HFFc6 (cell line): ENCODE measurements at regions not wholly inside any gene's neighbourhood (a gene's known extent, or its start where the extent isn't known, plus 50 kb on each side); places are given as distances from the start of the nearest gene placed in this dataset.

Experiments used
- DNase-seq: peaks from one replicate; pipeline ENCODE4 v3.0.0-alpha.2; 2018
- H3K27ac Mint-ChIP-seq: 2 replicates; pipeline ENCODE4 v1.8.0; 2020; ENCODE audit warnings: mild to moderate bottlenecking, mixed read lengths
- H3K27me3 Mint-ChIP-seq: 2 replicates; pipeline ENCODE4 v1.8.0; 2021; ENCODE audit warnings: mild to moderate bottlenecking, moderate library complexity, mixed read lengths; ENCODE audit not compliant: insufficient read depth
- H3K36me3 Mint-ChIP-seq: 2 replicates; pipeline ENCODE4 v1.8.0; 2021; ENCODE audit warnings: low read depth, mixed read lengths
- H3K4me1 Mint-ChIP-seq: 2 replicates; pipeline ENCODE4 v1.8.0; 2020; ENCODE audit warnings: low read depth, mixed read lengths
- H3K4me3 Mint-ChIP-seq: 2 replicates; pipeline ENCODE4 v1.8.0; 2020; ENCODE audit warnings: mild to moderate bottlenecking, moderate library complexity, mixed read lengths
- H3K9me3 Mint-ChIP-seq: 2 replicates; pipeline ENCODE4 v1.8.0; 2020; ENCODE audit warnings: mild to moderate bottlenecking, mixed read lengths
- TF ChIP-seq, protein P1 (sequence below): fragments of 200-600 bp; sonication (generic); IDR thresholded peaks from 2 replicates; pipeline ENCODE4 v1.5.0; 2021; ENCODE audit warnings: antibody characterized with exemption, mild to moderate bottlenecking

DNA sequence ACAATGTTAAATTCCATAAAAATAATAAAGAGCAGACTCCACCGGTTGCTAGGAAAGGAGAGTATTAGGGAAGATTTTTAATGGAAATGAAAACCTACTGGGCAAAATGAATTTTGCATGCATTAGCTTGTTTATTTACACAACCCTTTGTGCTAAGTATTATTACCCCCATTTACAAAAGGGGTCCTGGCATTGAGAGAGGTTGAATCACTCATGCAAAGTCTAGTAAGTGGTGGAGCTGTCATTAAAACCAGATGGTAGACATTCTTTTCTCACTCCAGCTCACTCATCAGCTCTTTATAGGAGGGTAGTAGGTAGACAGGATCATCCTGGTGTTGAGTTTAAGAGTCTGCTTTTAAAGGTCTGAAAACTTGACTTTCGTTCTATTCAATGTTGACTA, 395.1 kb downstream of the PLK2 start:
- DNase-seq: peak; percentile 22
- no peak overlapping the region for H3K27ac Mint-ChIP-seq
- peaks cover 12% of the 10 kb centered on the region; the same call in 1 of the 2 replicates for H3K9me3 Mint-ChIP-seq
- H3K36me3 Mint-ChIP-seq: peaks cover 7% of the 10 kb centered on the region
- TF ChIP-seq, protein P1, sequence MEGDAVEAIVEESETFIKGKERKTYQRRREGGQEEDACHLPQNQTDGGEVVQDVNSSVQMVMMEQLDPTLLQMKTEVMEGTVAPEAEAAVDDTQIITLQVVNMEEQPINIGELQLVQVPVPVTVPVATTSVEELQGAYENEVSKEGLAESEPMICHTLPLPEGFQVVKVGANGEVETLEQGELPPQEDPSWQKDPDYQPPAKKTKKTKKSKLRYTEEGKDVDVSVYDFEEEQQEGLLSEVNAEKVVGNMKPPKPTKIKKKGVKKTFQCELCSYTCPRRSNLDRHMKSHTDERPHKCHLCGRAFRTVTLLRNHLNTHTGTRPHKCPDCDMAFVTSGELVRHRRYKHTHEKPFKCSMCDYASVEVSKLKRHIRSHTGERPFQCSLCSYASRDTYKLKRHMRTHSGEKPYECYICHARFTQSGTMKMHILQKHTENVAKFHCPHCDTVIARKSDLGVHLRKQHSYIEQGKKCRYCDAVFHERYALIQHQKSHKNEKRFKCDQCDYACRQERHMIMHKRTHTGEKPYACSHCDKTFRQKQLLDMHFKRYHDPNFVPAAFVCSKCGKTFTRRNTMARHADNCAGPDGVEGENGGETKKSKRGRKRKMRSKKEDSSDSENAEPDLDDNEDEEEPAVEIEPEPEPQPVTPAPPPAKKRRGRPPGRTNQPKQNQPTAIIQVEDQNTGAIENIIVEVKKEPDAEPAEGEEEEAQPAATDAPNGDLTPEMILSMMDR: no peak; the same call in 1 of the 2 replicates
- peaks cover 35% of the 10 kb centered on the region for H3K4me1 Mint-ChIP-seq
- H3K27me3 Mint-ChIP-seq: no peaks in the 10 kb centered on the region; the same call in 1 of the 2 replicates
- H3K4me3 Mint-ChIP-seq: no peak overlapping the region

- Mint-ChIP-seq H3K4me3 (no peak overlapping the region), H3K36me3 (no peaks in the 10 kb centered on the region), H3K4me1 (peaks cover 37% of the 10 kb centered on the region), H3K27me3 (no peaks in the 10 kb centered on the region; the same call in 1 of the 2 replicates), H3K27ac (peak overlapping the region; percentile 60), H3K9me3 (no peaks in the 10 kb centered on the region)
- DNase-seq: peak; percentile 14
- TF ChIP-seq, protein P1: no peak
These were observed 398.9 kb downstream of the PLK2 start for GRCh38 chr5:58060996-58061395.

DNA sequence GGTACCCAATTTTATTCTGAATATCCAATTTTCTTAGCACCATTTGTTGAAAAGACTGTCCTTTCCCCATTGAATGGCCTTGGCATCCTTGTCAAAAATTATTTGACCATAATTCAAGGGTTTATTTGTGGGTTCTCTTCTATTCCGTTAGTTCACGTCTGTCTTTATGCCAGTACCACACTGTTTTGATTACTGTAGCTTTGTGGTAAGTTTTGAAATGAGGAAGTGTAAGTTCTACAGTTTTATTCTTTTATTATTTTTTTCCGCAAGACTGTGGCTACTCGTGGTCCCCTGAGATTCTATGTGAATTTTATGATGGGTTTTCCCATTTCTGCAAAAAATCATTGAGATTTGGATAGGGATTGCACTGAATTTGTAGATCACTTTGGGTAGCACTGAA, 402.6 kb downstream of the PLK2 start:
- TF ChIP-seq, protein P1: no peak
- peaks cover 26% of the 10 kb centered on the region for H3K4me1 Mint-ChIP-seq
- H3K9me3 Mint-ChIP-seq: no peaks in the 10 kb centered on the region
- no peak overlapping the region for H3K4me3 Mint-ChIP-seq
- no peaks in the 10 kb centered on the region; the same call in 1 of the 2 replicates for H3K36me3 Mint-ChIP-seq
- no peak overlapping the region for H3K27ac Mint-ChIP-seq
- no peak for DNase-seq
- H3K27me3 Mint-ChIP-seq: no peaks in the 10 kb centered on the region; the same call in 1 of the 2 replicates

DNA sequence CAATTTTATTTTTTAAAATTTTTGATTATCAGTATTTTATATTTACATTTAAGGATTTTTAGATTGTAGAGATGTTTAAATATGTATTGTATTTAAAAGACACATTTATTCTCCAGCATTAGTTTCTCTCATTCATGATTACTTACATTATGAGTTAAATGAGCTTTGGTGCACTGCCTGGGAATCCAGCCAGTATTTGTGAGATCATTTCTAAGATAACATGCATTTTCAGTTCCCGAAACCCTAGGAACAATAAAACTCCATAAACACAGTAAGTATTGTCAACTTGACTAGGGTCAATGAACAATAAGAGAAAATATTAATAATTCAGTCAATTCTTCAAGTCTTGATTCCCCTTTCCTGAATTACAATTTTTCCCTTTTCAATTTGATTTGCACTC, 403.3 kb downstream of the PLK2 start:
- H3K27ac Mint-ChIP-seq: no peak overlapping the region

DNA sequence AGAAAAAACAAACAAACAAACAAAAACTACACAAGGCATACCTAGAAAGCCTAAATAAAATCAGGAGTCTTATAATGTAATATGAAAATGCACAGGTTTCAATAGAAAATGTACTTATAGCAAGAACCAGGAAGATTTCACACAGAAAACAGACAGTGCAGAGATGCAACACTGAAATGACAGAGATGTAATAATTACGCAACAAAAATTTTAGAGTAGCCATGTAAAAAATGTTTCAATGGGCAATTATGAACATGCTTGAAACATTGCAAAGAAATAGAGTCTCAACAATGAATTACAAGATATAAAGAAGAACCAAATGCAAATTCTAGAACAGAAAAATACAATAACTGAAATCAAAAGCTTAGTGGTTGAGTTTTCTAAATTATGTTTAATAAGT, 405.9 kb downstream of the PLK2 start:
- TF ChIP-seq, protein P1: no peak
- H3K27ac Mint-ChIP-seq: no peak overlapping the region
- no peaks in the 10 kb centered on the region; the same call in 1 of the 2 replicates for H3K36me3 Mint-ChIP-seq
- H3K4me3 Mint-ChIP-seq: no peak overlapping the region
- DNase-seq: no peak
- no peaks in the 10 kb centered on the region for H3K27me3 Mint-ChIP-seq
- peaks cover 5% of the 10 kb centered on the region; the same call in 1 of the 2 replicates for H3K9me3 Mint-ChIP-seq
- H3K4me1 Mint-ChIP-seq: peaks cover 16% of the 10 kb centered on the region; the same call in 1 of the 2 replicates

More for the DNA sequence above, 403.3 kb downstream of the PLK2 start:
- H3K4me1 Mint-ChIP-seq: peaks cover 23% of the 10 kb centered on the region
- no peaks in the 10 kb centered on the region for H3K27me3 Mint-ChIP-seq
- peaks cover 5% of the 10 kb centered on the region; the same call in 1 of the 2 replicates for H3K9me3 Mint-ChIP-seq
- H3K4me3 Mint-ChIP-seq: no peak overlapping the region
- DNase-seq: peak; percentile 27
- H3K36me3 Mint-ChIP-seq: no peaks in the 10 kb centered on the region; the same call in 1 of the 2 replicates
- TF ChIP-seq, protein P1: no peak

DNA sequence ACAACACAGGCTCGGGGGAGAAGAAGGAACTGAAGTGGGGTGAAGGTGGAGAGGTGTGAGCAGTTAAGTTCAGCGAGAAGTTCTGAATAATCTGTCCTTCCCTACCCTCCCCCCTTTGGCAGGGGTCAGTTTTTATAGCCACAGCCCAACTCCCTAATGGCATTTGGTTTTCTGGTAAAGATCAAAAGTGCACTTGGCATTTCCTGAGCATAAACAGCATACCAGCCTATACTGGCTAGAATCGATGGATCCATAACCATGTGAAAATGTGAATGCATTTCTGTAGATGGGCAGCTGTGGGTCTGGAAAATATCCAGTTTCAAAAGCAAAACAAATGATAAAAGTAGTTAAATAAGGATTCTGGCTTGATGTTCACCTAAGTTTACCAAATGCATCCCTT, 410.9 kb downstream of the PLK2 start:
- no peak overlapping the region for H3K4me3 Mint-ChIP-seq
- H3K9me3 Mint-ChIP-seq: peaks cover 5% of the 10 kb centered on the region; the same call in 1 of the 2 replicates
- peaks cover 10% of the 10 kb centered on the region; the same call in 1 of the 2 replicates for H3K4me1 Mint-ChIP-seq
- TF ChIP-seq, protein P1: no peak
- H3K36me3 Mint-ChIP-seq: no peaks in the 10 kb centered on the region; the same call in 1 of the 2 replicates
- no peak overlapping the region for H3K27ac Mint-ChIP-seq
- H3K27me3 Mint-ChIP-seq: no peaks in the 10 kb centered on the region
- DNase-seq: no peak
